ENCODE measurements at regions not wholly inside any gene's neighbourhood (a gene's known extent, or its start where the extent isn't known, plus 50 kb on each side); places are given as distances from the start of the nearest gene placed in this dataset.
A peak's percentile ranks its signal among the peaks of the same experiment; 100 is the strongest.

- no peak for DNase-seq (ENCODE audit: low read depth in 1 of 2, low spot score in 1 of 2)
Measured at GRCh38 chr5:81856948-81857928, 106.3 kb upstream of the SSBP2 start.

GRCh38 chr5:81855591-81855990 is 104.7 kb upstream of the SSBP2 start:
- DNase-seq (ENCODE audit: low read depth in 1 of 2, low spot score in 1 of 2), result no peak

GRCh38 chr5:81854915-81855314 is 104.0 kb upstream of the SSBP2 start:
- no peak for DNase-seq (ENCODE audit: low read depth in 1 of 2, low spot score in 1 of 2)

GRCh38 chr5:81854485-81854884 is 103.6 kb upstream of the SSBP2 start:
- DNase-seq (ENCODE audit: low read depth in 1 of 2, low spot score in 1 of 2), result no peak

- DNase-seq (ENCODE audit: low read depth in 1 of 2, low spot score in 1 of 2), result no peak
Measured at GRCh38 chr5:81853030-81853357, 102.1 kb upstream of the SSBP2 start.

- no peak for DNase-seq (ENCODE audit: low read depth in 1 of 2, low spot score in 1 of 2)
Measured at GRCh38 chr5:81852291-81853029, 101.6 kb upstream of the SSBP2 start.

- DNase-seq (ENCODE audit: low read depth in 1 of 2, low spot score in 1 of 2), result peak; percentile 74 to 79
Measured at GRCh38 chr5:81851481-81852178, 100.7 kb upstream of the SSBP2 start.

- DNase-seq (ENCODE audit: low read depth in 1 of 2, low spot score in 1 of 2), result no peak
Measured at GRCh38 chr5:81850501-81851357, 99.8 kb upstream of the SSBP2 start.

- DNase-seq (ENCODE audit: low read depth in 1 of 2, low spot score in 1 of 2), result no peak
Measured at GRCh38 chr5:81849770-81850367, 99.0 kb upstream of the SSBP2 start.

GRCh38 chr5:81848362-81848880 is 97.5 kb upstream of the SSBP2 start:
- no peak for DNase-seq (ENCODE audit: low read depth in 1 of 2, low spot score in 1 of 2)

GRCh38 chr5:81846301-81846700 is 95.4 kb upstream of the SSBP2 start:
- no peak for DNase-seq (ENCODE audit: low read depth in 1 of 2, low spot score in 1 of 2)

GRCh38 chr5:81843845-81844244 is 92.9 kb upstream of the SSBP2 start:
- DNase-seq (ENCODE audit: low read depth in 1 of 2, low spot score in 1 of 2), result no peak

GRCh38 chr5:81842795-81843398 is 92.0 kb upstream of the SSBP2 start:
- no peak for DNase-seq (ENCODE audit: low read depth in 1 of 2, low spot score in 1 of 2)

GRCh38 chr5:81839034-81839433 is 88.1 kb upstream of the SSBP2 start:
- DNase-seq (ENCODE audit: low read depth in 1 of 2, low spot score in 1 of 2), result no peak

GRCh38 chr5:81838307-81838906 is 87.5 kb upstream of the SSBP2 start:
- no peak for DNase-seq (ENCODE audit: low read depth in 1 of 2, low spot score in 1 of 2)

- DNase-seq (ENCODE audit: low read depth in 1 of 2, low spot score in 1 of 2), result no peak
Measured at GRCh38 chr5:81837667-81838306, 86.9 kb upstream of the SSBP2 start.

GRCh38 chr5:81835814-81836367 is 85.0 kb upstream of the SSBP2 start:
- DNase-seq (ENCODE audit: low read depth in 1 of 2, low spot score in 1 of 2), result no peak

GRCh38 chr5:81834021-81834660 is 83.2 kb upstream of the SSBP2 start:
- no peak for DNase-seq (ENCODE audit: low read depth in 1 of 2, low spot score in 1 of 2)

All from activated T-helper 1 cell treated with anti-CD3 and anti-CD28 coated beads, Interleukin-2, amount 50 U/mL, for 16 hours (primary cell).